ENCODE measurements at regions not wholly inside any gene's neighbourhood (a gene's known extent, or its start where the extent isn't known, plus 50 kb on each side); places are given as distances from the start of the nearest gene placed in this dataset.

DNA sequence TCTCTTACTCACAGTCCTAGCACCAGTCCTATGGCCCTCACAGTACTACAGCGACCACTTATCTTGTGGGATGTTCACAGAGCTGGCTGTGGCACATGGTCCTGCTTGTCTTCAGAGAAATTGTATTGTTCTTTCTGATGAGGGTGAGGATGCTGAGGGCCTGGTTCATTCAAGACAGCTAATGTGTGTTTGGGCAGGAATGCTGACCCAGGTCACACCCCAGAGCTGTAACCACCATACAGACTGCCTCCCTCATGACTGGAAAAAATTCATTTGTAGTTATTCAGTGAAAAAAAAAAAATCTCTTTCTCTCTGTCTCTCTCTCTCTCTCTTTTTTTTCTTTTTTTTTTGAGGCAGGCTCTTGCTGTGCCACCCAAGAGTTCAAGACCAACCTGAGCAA is 83.5 kb downstream of the KLF6 start:
- Mint-ChIP-seq H3K27me3 (peaks cover 7% of the 10 kb centered on the region), H3K9me3 (no peaks in the 10 kb centered on the region), H3K27ac (no peak overlapping the region), H3K4me1 (ENCODE audit: low read depth) (no peaks in the 10 kb centered on the region), H3K4me3 (no peak overlapping the region), H3K36me3 (ENCODE audit: low read depth) (no peaks in the 10 kb centered on the region)

- no peaks in the 10 kb centered on the region for H3K9me3 Mint-ChIP-seq
- peaks cover 7% of the 10 kb centered on the region for H3K27me3 Mint-ChIP-seq
- no peaks in the 10 kb centered on the region for H3K4me1 Mint-ChIP-seq (ENCODE audit: low read depth)
- H3K4me3 Mint-ChIP-seq, result no peak overlapping the region
- no peak overlapping the region for H3K27ac Mint-ChIP-seq
- H3K36me3 Mint-ChIP-seq (ENCODE audit: low read depth), result no peaks in the 10 kb centered on the region
Measured at GRCh38 chr10:3700531-3701076, 84.4 kb downstream of the KLF6 start.

- Mint-ChIP-seq H3K9me3 (no peaks in the 10 kb centered on the region), H3K27me3 (peaks cover 7% of the 10 kb centered on the region), H3K36me3 (ENCODE audit: low read depth) (no peaks in the 10 kb centered on the region), H3K27ac (no peak overlapping the region), H3K4me1 (ENCODE audit: low read depth) (no peaks in the 10 kb centered on the region), H3K4me3 (no peak overlapping the region)
Measured at GRCh38 chr10:3699916-3700315, 85.1 kb downstream of the KLF6 start.

DNA sequence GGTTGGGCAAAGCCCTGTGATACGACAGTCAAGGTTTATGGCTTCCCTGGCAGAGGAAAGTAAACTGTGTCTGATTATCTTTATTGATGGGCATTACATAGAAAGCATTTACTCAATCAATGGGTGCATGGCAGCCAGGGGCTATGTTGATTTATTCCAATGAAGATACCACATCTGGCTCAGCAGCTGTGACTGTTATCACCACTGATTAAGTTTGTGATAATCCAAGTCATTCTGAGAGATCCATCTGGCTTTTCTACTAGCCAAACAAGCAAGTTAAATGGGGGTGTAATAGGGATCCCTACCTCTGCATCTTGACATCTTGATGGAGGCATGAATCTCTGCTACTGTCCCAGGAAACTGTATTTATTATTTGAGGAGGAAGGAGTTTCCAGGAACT is 86.7 kb downstream of the KLF6 start:
- Mint-ChIP-seq H3K36me3 (ENCODE audit: low read depth) (no peaks in the 10 kb centered on the region), H3K4me1 (ENCODE audit: low read depth) (no peaks in the 10 kb centered on the region), H3K27me3 (peaks cover 7% of the 10 kb centered on the region), H3K27ac (no peak overlapping the region), H3K4me3 (no peak overlapping the region), H3K9me3 (no peaks in the 10 kb centered on the region)

DNA sequence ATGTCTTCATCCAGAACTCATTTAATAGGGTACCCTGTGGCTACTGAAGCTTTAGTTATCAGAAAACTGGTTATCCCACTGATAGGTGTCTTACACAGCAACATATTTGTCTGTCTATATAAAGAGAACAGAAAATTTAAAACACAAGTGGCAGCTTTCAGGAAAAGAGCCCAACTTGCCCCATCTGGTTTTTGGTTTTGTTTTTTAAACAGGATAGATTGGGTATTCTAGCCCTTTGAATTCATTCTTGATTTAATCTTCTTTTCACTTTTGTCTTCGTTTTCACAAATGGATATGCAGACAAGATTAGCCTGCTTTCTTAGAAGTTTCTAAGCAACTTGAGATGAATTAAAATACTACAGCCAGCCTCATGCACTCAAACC is 91.3 kb downstream of the KLF6 start:
- H3K4me1 Mint-ChIP-seq (ENCODE audit: low read depth), result peaks cover 12% of the 10 kb centered on the region
- peaks cover 7% of the 10 kb centered on the region for H3K27me3 Mint-ChIP-seq
- H3K27ac Mint-ChIP-seq, result no peak overlapping the region
- H3K9me3 Mint-ChIP-seq, result no peaks in the 10 kb centered on the region
- H3K4me3 Mint-ChIP-seq, result no peak overlapping the region
- no peaks in the 10 kb centered on the region for H3K36me3 Mint-ChIP-seq (ENCODE audit: low read depth)

GRCh38 chr10:3693022-3693697 is 91.8 kb downstream of the KLF6 start:
- H3K4me3 Mint-ChIP-seq, result no peak overlapping the region
- no peak overlapping the region for H3K27ac Mint-ChIP-seq

DNA sequence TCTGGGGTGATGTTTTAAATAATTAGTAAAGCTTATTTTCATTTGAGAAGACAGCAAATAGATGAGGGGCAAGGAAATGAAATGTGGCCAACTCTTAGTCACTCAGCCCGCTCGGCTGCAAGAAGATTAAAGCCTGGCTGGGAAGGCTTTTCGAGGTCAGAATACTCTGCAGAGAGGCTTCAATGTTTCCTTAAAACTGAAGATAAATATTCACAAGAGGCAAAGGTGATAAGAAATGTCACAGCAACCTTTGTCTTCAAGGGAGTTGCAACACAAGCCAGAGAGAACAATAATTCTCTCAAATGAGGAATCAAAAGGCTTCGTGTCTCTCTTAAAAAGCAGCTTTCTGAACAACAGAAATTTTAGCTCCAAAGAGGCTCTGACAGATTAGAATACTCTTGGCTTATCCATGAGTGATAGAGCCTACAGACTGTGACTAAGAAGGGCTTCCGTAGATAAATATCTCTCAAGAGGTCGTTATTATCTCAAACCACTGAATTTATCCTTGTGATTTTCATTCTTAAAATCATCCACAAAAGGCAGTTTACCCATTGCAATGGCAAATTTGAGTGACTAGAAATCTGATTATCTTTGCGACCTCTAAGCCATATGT is 92.5 kb downstream of the KLF6 start:
- Mint-ChIP-seq H3K9me3 (no peaks in the 10 kb centered on the region), H3K27ac (no peak overlapping the region), H3K27me3 (peaks cover under 1% of the 10 kb centered on the region), H3K36me3 (ENCODE audit: low read depth) (no peaks in the 10 kb centered on the region), H3K4me3 (no peak overlapping the region), H3K4me1 (ENCODE audit: low read depth) (peaks cover 12% of the 10 kb centered on the region)

More at GRCh38 chr10:3693022-3693697, 91.8 kb downstream of the KLF6 start:
- H3K36me3 Mint-ChIP-seq (ENCODE audit: low read depth), result no peaks in the 10 kb centered on the region
- H3K9me3 Mint-ChIP-seq, result no peaks in the 10 kb centered on the region
- H3K4me1 Mint-ChIP-seq (ENCODE audit: low read depth), result peaks cover 12% of the 10 kb centered on the region
- peaks cover 7% of the 10 kb centered on the region for H3K27me3 Mint-ChIP-seq

GRCh38 chr10:3691482-3691881 is 93.5 kb downstream of the KLF6 start:
- peaks cover 12% of the 10 kb centered on the region for H3K4me1 Mint-ChIP-seq (ENCODE audit: low read depth)
- H3K27me3 Mint-ChIP-seq, result no peaks in the 10 kb centered on the region
- no peak overlapping the region for H3K4me3 Mint-ChIP-seq
- H3K9me3 Mint-ChIP-seq, result no peaks in the 10 kb centered on the region
- no peaks in the 10 kb centered on the region for H3K36me3 Mint-ChIP-seq (ENCODE audit: low read depth)
- H3K27ac Mint-ChIP-seq, result no peak overlapping the region

DNA sequence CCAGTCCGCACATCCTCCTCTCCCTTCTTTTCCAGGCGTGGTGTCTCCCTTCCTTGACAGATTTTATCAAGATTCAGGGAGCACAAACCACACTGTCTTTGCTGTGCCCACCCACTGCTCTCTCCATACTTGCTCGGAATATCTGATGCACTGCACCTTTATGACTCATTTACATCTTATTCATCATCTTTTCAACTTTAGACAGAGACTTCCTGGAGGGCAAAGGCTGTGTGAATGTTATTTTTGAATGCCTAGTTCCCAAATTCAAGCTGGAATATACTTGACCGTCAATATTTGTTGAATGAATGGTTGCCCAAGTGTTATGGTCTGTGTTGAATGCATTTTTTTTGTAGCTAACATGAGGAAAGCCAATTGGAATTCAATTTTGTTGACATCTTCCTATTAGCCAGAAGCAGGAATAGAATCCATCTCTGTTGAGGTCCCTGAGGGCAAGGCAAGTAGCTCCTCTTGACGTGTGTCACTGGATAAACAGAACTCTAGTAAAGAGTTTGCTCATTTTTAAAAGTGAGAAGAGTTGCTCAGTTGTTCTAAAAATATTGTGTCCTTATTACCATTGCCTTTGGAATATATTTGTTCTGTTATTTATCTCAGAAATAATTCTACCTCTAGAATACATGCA is 95.0 kb downstream of the KLF6 start:
- H3K27ac Mint-ChIP-seq, result peak overlapping the region; percentile 83
- H3K4me3 Mint-ChIP-seq, result no peak overlapping the region
- no peaks in the 10 kb centered on the region for H3K27me3 Mint-ChIP-seq

DNA sequence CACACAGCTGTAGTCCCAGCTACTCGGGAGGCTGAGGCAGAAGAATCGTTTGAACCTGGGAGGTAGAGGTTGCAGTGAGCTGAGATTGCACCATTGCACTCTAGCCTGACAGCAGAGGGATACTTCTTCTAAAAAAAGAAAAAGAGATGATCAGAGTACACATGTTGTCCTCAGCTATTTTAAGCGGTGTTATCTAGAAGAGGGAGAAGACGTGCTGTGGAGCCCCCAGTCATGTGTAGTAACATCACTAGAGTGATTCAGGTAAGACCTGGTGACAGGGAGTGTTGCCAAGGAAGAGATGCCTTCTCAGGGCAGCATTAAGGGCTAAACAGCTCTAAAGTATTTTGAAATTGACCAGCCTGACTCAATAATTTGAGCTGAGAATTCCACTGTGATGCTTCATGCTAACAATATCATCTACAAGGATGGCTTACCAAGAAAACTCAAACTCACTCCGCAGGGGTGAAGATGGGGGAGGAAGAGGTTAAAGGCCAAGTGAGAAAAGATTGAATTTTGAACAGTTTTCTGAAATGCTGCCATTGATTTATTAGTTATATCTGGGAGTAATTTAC is 97.4 kb downstream of the KLF6 start:
- Mint-ChIP-seq H3K36me3 (ENCODE audit: low read depth) (no peaks in the 10 kb centered on the region), H3K27me3 (no peaks in the 10 kb centered on the region), H3K9me3 (no peaks in the 10 kb centered on the region), H3K4me1 (ENCODE audit: low read depth) (peaks cover 30% of the 10 kb centered on the region), H3K4me3 (no peak overlapping the region), H3K27ac (no peak overlapping the region)

More for the DNA sequence above, 95.0 kb downstream of the KLF6 start:
- no peaks in the 10 kb centered on the region for H3K9me3 Mint-ChIP-seq
- H3K4me1 Mint-ChIP-seq (ENCODE audit: low read depth), result peaks cover 17% of the 10 kb centered on the region
- H3K36me3 Mint-ChIP-seq (ENCODE audit: low read depth), result no peaks in the 10 kb centered on the region

- Mint-ChIP-seq H3K27ac (no peak overlapping the region), H3K9me3 (no peaks in the 10 kb centered on the region)
Measured at GRCh38 chr10:3685384-3685783, 99.6 kb downstream of the KLF6 start.

GRCh38 chr10:3684891-3685290 is 100.1 kb downstream of the KLF6 start:
- no peaks in the 10 kb centered on the region for H3K27me3 Mint-ChIP-seq
- H3K4me3 Mint-ChIP-seq, result no peak overlapping the region
- H3K27ac Mint-ChIP-seq, result no peak overlapping the region
- no peaks in the 10 kb centered on the region for H3K9me3 Mint-ChIP-seq
- no peaks in the 10 kb centered on the region for H3K36me3 Mint-ChIP-seq (ENCODE audit: low read depth)
- peaks cover 23% of the 10 kb centered on the region for H3K4me1 Mint-ChIP-seq (ENCODE audit: low read depth)

More at GRCh38 chr10:3685384-3685783, 99.6 kb downstream of the KLF6 start:
- H3K4me3 Mint-ChIP-seq, result no peak overlapping the region
- peaks cover 28% of the 10 kb centered on the region for H3K4me1 Mint-ChIP-seq (ENCODE audit: low read depth)
- H3K36me3 Mint-ChIP-seq (ENCODE audit: low read depth), result no peaks in the 10 kb centered on the region
- H3K27me3 Mint-ChIP-seq, result no peaks in the 10 kb centered on the region

DNA sequence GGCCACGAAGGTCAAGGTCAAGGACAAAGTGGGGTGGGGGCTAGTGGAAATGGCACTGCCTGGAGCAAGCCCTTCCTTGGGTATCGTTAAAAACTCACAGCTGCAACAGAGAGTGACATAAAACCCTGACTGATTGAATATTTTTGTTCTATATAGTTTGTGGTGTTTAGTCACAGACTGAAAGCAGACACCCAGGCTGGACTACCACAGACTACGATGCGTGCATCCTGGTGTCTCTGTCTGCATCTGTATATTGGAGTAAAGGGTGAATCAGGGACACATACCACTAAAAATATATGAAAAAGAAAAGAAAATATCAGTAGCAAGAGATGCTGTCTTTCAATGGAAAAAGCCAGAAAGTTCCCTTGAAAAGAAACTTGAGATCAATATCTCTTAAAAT is 101.4 kb downstream of the KLF6 start:
- peaks cover 17% of the 10 kb centered on the region for H3K4me1 Mint-ChIP-seq (ENCODE audit: low read depth)
- H3K27me3 Mint-ChIP-seq, result no peaks in the 10 kb centered on the region

GRCh38 chr10:3682745-3683144 is 102.3 kb downstream of the KLF6 start:
- H3K36me3 Mint-ChIP-seq (ENCODE audit: low read depth), result no peaks in the 10 kb centered on the region
- H3K4me1 Mint-ChIP-seq (ENCODE audit: low read depth), result peaks cover 17% of the 10 kb centered on the region
- no peak overlapping the region for H3K27ac Mint-ChIP-seq

More for the DNA sequence above, 101.4 kb downstream of the KLF6 start:
- no peaks in the 10 kb centered on the region for H3K36me3 Mint-ChIP-seq (ENCODE audit: low read depth)
- peak overlapping the region; percentile 27 for H3K27ac Mint-ChIP-seq
- no peak overlapping the region for H3K4me3 Mint-ChIP-seq
- H3K9me3 Mint-ChIP-seq, result no peaks in the 10 kb centered on the region

More at GRCh38 chr10:3682745-3683144, 102.3 kb downstream of the KLF6 start:
- no peaks in the 10 kb centered on the region for H3K9me3 Mint-ChIP-seq
- no peaks in the 10 kb centered on the region for H3K27me3 Mint-ChIP-seq
- no peak overlapping the region for H3K4me3 Mint-ChIP-seq

Measured in stimulated activated naive CD8-positive, alpha-beta T cell treated with anti-CD3 and anti-CD28 coated beads, Interleukin-15, Interleukin-2, amounts not matched to agents 100 ng/mL and 50 ng/mL, for 24 hours (primary cell).